ENCODE measurements at regions not wholly inside any gene's neighbourhood (a gene's known extent, or its start where the extent isn't known, plus 50 kb on each side); places are given as distances from the start of the nearest gene placed in this dataset.
"Not testable (repeated sequence)": the region's sequence is repeated elsewhere in the genome, so short reads cannot be mapped to it uniquely, and the experiment has no call there.

GRCh38 chr4:3936184-3936583 is 170.0 kb downstream of the ADRA2C start:
- H3K27ac Mint-ChIP-seq: no peak overlapping the region
- TF ChIP-seq CTCF (IDR thresholded peaks at IDR 0.05; ENCODE audit: unreplicated experiment): no peak
- H3K36me3 Mint-ChIP-seq: no peaks in the 10 kb centered on the region
- H3K4me3 Mint-ChIP-seq: no peak overlapping the region
- H3K9me3 Mint-ChIP-seq: no peaks in the 10 kb centered on the region
- no peaks in the 10 kb centered on the region for H3K27me3 Mint-ChIP-seq (ENCODE audit: low read depth)
- H3K4me1 Mint-ChIP-seq: peaks cover 3% of the 10 kb centered on the region
- DNase-seq (ENCODE audit: low spot score in 2 of 2, unreplicated experiment in 2 of 2): no peak

- not testable (repeated sequence) for H3K27ac Mint-ChIP-seq; H3K27me3 Mint-ChIP-seq (ENCODE audit: low read depth); H3K36me3 Mint-ChIP-seq; DNase-seq (ENCODE audit: low spot score in 2 of 2, unreplicated experiment in 2 of 2); H3K9me3 Mint-ChIP-seq; H3K4me3 Mint-ChIP-seq
- peaks cover 12% of the 10 kb centered on the region for H3K4me1 Mint-ChIP-seq
These were observed 171.8 kb downstream of the ADRA2C start for GRCh38 chr4:3937849-3938562.

GRCh38 chr4:3938676-3939075 is 172.5 kb downstream of the ADRA2C start:
- H3K27me3 Mint-ChIP-seq (ENCODE audit: low read depth); H3K9me3 Mint-ChIP-seq; DNase-seq (ENCODE audit: low spot score in 2 of 2, unreplicated experiment in 2 of 2); H3K27ac Mint-ChIP-seq; H3K4me3 Mint-ChIP-seq; H3K36me3 Mint-ChIP-seq: not testable (repeated sequence)
- H3K4me1 Mint-ChIP-seq: peaks cover 12% of the 10 kb centered on the region

- peaks cover 12% of the 10 kb centered on the region for H3K4me1 Mint-ChIP-seq
- H3K27me3 Mint-ChIP-seq (ENCODE audit: low read depth); H3K36me3 Mint-ChIP-seq; H3K27ac Mint-ChIP-seq; DNase-seq (ENCODE audit: low spot score in 2 of 2, unreplicated experiment in 2 of 2); H3K9me3 Mint-ChIP-seq; H3K4me3 Mint-ChIP-seq: not testable (repeated sequence)
These were observed 173.9 kb downstream of the ADRA2C start for GRCh38 chr4:3939954-3940591.

- DNase-seq (ENCODE audit: low spot score in 2 of 2, unreplicated experiment in 2 of 2); H3K4me3 Mint-ChIP-seq; H3K27me3 Mint-ChIP-seq (ENCODE audit: low read depth); H3K9me3 Mint-ChIP-seq; H3K36me3 Mint-ChIP-seq; H3K27ac Mint-ChIP-seq: not testable (repeated sequence)
- H3K4me1 Mint-ChIP-seq: peaks cover 12% of the 10 kb centered on the region
These were observed 175.7 kb downstream of the ADRA2C start for GRCh38 chr4:3941735-3942522.

- H3K4me1 Mint-ChIP-seq: peaks cover 12% of the 10 kb centered on the region
- peak in 1 of 2 experiments; percentile 70 for DNase-seq (ENCODE audit: low spot score in 2 of 2, unreplicated experiment in 2 of 2)
- not testable (repeated sequence) for H3K9me3 Mint-ChIP-seq
These were observed 176.4 kb downstream of the ADRA2C start for GRCh38 chr4:3942569-3942971.

GRCh38 chr4:3943051-3943450 is 176.9 kb downstream of the ADRA2C start:
- peaks cover 12% of the 10 kb centered on the region for H3K4me1 Mint-ChIP-seq
- H3K27me3 Mint-ChIP-seq (ENCODE audit: low read depth); H3K36me3 Mint-ChIP-seq; H3K27ac Mint-ChIP-seq; H3K9me3 Mint-ChIP-seq; DNase-seq (ENCODE audit: low spot score in 2 of 2, unreplicated experiment in 2 of 2); H3K4me3 Mint-ChIP-seq: not testable (repeated sequence)

More at GRCh38 chr4:3942569-3942971, 176.4 kb downstream of the ADRA2C start:
- H3K4me3 Mint-ChIP-seq; H3K27ac Mint-ChIP-seq; H3K36me3 Mint-ChIP-seq; H3K27me3 Mint-ChIP-seq (ENCODE audit: low read depth): not testable (repeated sequence)
- TF ChIP-seq CTCF (IDR thresholded peaks at IDR 0.05; ENCODE audit: unreplicated experiment): peak; percentile 63

Measured in mesothelial cell of epicardium (in vitro differentiated cells).